PC-3 (cell line): ENCODE measurements at regions not wholly inside any gene's neighbourhood (a gene's known extent, or its start where the extent isn't known, plus 50 kb on each side); places are given as distances from the start of the nearest gene placed in this dataset.

Source experiments
- ATAC-seq: fragments of 200-7000 bp; cut with Tn5 transposase; 2 replicates; pipeline ENCODE4 v1.9.1; 2020; ENCODE audit warnings: mild to moderate bottlenecking, moderate library complexity
- BruUV-seq: library from RNA; stranded (reverse); fragments of 400-500 nt; replicated peaks from 2 replicates; lab custom pipeline; 2021; lab: Mats Ljungman, UMichigan
- CTCF ChIA-PET: fragments of 300-600 bp; sonication (Branson Sonifier 250); formaldehyde crosslinking; loops from one replicate; lab custom pipeline; 2022; ENCODE audit warnings: antibody characterized with exemption; lab: Charles Lee
- POLR2A ChIA-PET: fragments of 300-600 bp; sonication (Branson Sonifier 250); formaldehyde crosslinking; loops from one replicate; lab custom pipeline; 2022; ENCODE audit warnings: antibody characterized with exemption; ENCODE audit not compliant: unreplicated experiment; lab: Charles Lee
- DNase-seq: peaks from one replicate; pipeline ENCODE4 v3.0.0-alpha.2; 2015
- H2AFZ ChIP-seq: fragments of 300-600 bp; sonication (generic); 2 replicates; pipeline ENCODE4 v1.6.0; 2016; ENCODE audit warnings: antibody characterized with exemption, low read length
- H3F3A ChIP-seq: fragments of 300-600 bp; sonication (generic); one replicate; pipeline ENCODE4 v1.6.0; 2017; ENCODE audit warnings: antibody characterized with exemption, low read length, control low read depth, mild to moderate bottlenecking; ENCODE audit not compliant: unreplicated experiment
- H3K27ac ChIP-seq: fragments of 300-600 bp; sonication (generic); 2 replicates; pipeline ENCODE4 v1.5.1; 2016; ENCODE audit warnings: mild to moderate bottlenecking, low read length
- H3K27me3 ChIP-seq: fragments of 300-600 bp; sonication (generic); 2 replicates; pipeline ENCODE4 v1.6.1; 2016; ENCODE audit warnings: low read length, mixed read lengths
- H3K36me3 ChIP-seq: fragments of 300-600 bp; sonication (generic); 2 replicates; pipeline ENCODE4 v1.6.1; 2016; ENCODE audit warnings: low read depth, mixed run types, low read length, mixed read lengths
- H3K4me1 ChIP-seq: fragments of 300-600 bp; sonication (generic); 2 replicates; pipeline ENCODE4 v1.5.1; 2016; ENCODE audit warnings: low read length; ENCODE audit not compliant: insufficient read depth
- H3K4me2 ChIP-seq: fragments of 300-600 bp; sonication (generic); 2 replicates; pipeline ENCODE4 v1.6.0; 2016; ENCODE audit warnings: low read length
- H3K4me3 ChIP-seq: fragments of 300-600 bp; sonication (generic); 2 replicates; pipeline ENCODE4 v1.5.1; 2016; ENCODE audit warnings: mild to moderate bottlenecking, low read length, mixed read lengths
- H3K79me2 ChIP-seq: fragments of 300-600 bp; sonication (generic); 2 replicates; pipeline ENCODE4 v1.6.1; 2017; ENCODE audit warnings: low read length, mixed read lengths
- H3K9ac ChIP-seq: fragments of 300-600 bp; sonication (generic); 2 replicates; pipeline ENCODE4 v1.6.0; 2016; ENCODE audit warnings: mild to moderate bottlenecking, low read length
- H3K9me2 ChIP-seq: fragments of 300-600 bp; sonication (generic); replicated peaks from 2 replicates; pipeline ENCODE4 v1.6.1; 2016; ENCODE audit warnings: mixed run types, low read length, mixed read lengths
- H3K9me3 ChIP-seq: fragments of 300-600 bp; sonication (generic); 2 replicates; pipeline ENCODE4 v1.6.1; 2016; ENCODE audit warnings: low read length, mixed read lengths
- H4K20me1 ChIP-seq: fragments of 300-600 bp; sonication (generic); 2 replicates; pipeline ENCODE4 v1.6.1; 2016; ENCODE audit warnings: low read length, mixed read lengths
- EZH2 ChIP-seq: fragments of 300-600 bp; sonication (generic); IDR thresholded peaks from one replicate; pipeline ENCODE4 v1.6.1; 2017; ENCODE audit warnings: antibody characterized with exemption, mild to moderate bottlenecking, low read length; ENCODE audit not compliant: unreplicated experiment
- EZH2phosphoT487 ChIP-seq: fragments of 300-600 bp; sonication (generic); IDR thresholded peaks from 2 replicates; pipeline ENCODE4 v1.6.1; 2018; ENCODE audit warnings: mild to moderate bottlenecking, antibody characterized with exemption, low read length, borderline replicate concordance
- intact Hi-C: fragments of 100-400 bp; cut with micrococcal nuclease; formaldehyde crosslinking; loops from 2 replicates; pipeline ENCODE4 v1.9.0; 2023
- TF ChIP-seq, protein P1 (sequence below): fragments of 300-600 bp; sonication (generic); conservative IDR thresholded peaks from 2 replicates; pipeline ENCODE4 v1.5.1; 2017; ENCODE audit warnings: antibody characterized with exemption, low read depth, mild to moderate bottlenecking, low read length

DNA sequence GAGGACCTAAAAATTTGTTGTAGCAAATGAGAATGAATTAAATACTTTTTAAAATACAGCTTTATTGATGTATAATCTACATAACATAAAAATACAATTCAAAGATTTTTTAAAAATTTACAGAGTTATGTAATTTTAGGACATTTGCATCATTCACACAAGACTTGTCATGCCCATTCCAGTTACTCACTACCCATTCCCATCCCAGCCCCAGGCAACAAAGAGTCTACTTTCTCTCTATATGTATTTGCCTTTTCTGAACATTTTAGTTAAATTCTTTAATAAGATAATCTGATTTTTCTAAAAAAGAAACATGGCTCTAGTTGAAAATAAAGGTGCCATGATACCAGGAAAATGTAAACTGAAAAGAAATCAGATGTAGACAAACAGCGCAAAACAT is 354.2 kb downstream of the PMP22 start:
- 0 out of 2 replicates have a peak, but pooled peaks cover 6% of the 10 kb centered on the region for H3K27me3 ChIP-seq
- no peaks in the 10 kb centered on the region for H3F3A ChIP-seq
- H3K27ac ChIP-seq, result no peak overlapping the region
- no peaks in the 10 kb centered on the region for H4K20me1 ChIP-seq
- intact Hi-C loops, result no loop called here
- H3K9ac ChIP-seq, result no peak overlapping the region
- no peak overlapping the region for H3K4me2 ChIP-seq
- CTCF ChIA-PET, result no interaction called here
- ATAC-seq, result no peak
- no peak overlapping the region for H2AFZ ChIP-seq
- no peak overlapping the region for H3K4me3 ChIP-seq
- TF ChIP-seq, protein P1, sequence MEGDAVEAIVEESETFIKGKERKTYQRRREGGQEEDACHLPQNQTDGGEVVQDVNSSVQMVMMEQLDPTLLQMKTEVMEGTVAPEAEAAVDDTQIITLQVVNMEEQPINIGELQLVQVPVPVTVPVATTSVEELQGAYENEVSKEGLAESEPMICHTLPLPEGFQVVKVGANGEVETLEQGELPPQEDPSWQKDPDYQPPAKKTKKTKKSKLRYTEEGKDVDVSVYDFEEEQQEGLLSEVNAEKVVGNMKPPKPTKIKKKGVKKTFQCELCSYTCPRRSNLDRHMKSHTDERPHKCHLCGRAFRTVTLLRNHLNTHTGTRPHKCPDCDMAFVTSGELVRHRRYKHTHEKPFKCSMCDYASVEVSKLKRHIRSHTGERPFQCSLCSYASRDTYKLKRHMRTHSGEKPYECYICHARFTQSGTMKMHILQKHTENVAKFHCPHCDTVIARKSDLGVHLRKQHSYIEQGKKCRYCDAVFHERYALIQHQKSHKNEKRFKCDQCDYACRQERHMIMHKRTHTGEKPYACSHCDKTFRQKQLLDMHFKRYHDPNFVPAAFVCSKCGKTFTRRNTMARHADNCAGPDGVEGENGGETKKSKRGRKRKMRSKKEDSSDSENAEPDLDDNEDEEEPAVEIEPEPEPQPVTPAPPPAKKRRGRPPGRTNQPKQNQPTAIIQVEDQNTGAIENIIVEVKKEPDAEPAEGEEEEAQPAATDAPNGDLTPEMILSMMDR, result no peak
- TF ChIP-seq EZH2phosphoT487 (no peak), EZH2 (no peak)
- H3K79me2 ChIP-seq, result no peaks in the 10 kb centered on the region
- H3K4me1 ChIP-seq, result no peaks in the 10 kb centered on the region
- DNase-seq, result no peak
- H3K9me2 ChIP-seq, result no peaks in the 10 kb centered on the region
- no peaks in the 10 kb centered on the region; the same call in 1 of the 2 replicates for H3K9me3 ChIP-seq
- POLR2A ChIA-PET, result no interaction called here
- H3K36me3 ChIP-seq, result no peaks in the 10 kb centered on the region
- BruUV-seq, result no TSS peak

DNA sequence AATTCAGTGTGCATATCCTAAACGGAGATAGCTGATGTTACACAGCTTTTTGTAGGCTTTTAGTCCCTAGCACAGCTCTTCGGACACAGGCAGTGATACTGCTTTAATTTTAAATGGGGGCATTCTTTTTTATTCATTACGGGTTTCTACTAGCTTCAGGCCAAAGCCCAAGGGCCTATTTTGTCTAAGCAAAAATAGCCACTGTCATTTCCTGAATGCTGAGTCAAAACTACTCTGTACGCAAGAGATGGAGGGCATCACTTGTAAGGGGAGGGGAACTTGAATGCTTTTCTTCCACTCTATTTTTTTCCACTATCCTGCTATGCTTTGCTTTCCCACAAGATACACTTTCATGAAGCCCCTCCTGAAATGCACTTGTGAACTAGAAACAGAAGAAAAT is 360.7 kb downstream of the PMP22 start:
- no peaks in the 10 kb centered on the region for H3F3A ChIP-seq
- POLR2A ChIA-PET, result no interaction called here
- H3K9me2 ChIP-seq, result no peaks in the 10 kb centered on the region
- CTCF ChIA-PET, result no interaction called here
- TF ChIP-seq EZH2 (no peak), EZH2phosphoT487 (no peak)
- TF ChIP-seq, protein P1, result no peak
- DNase-seq, result no peak
- no peaks in the 10 kb centered on the region; the same call in 1 of the 2 replicates for H3K9me3 ChIP-seq
- no peak overlapping the region for H2AFZ ChIP-seq
- H3K27ac ChIP-seq, result no peak overlapping the region
- no peaks in the 10 kb centered on the region for H4K20me1 ChIP-seq
- no peak for ATAC-seq
- H3K4me2 ChIP-seq, result no peak overlapping the region
- no peaks in the 10 kb centered on the region for H3K79me2 ChIP-seq
- H3K27me3 ChIP-seq, result 0 out of 2 replicates have a peak, but pooled peaks cover 4% of the 10 kb centered on the region
- no peak overlapping the region for H3K4me3 ChIP-seq
- no peaks in the 10 kb centered on the region for H3K36me3 ChIP-seq
- intact Hi-C loops, result no loop called here
- H3K9ac ChIP-seq, result no peak overlapping the region
- no TSS peak for BruUV-seq
- no peaks in the 10 kb centered on the region for H3K4me1 ChIP-seq

DNA sequence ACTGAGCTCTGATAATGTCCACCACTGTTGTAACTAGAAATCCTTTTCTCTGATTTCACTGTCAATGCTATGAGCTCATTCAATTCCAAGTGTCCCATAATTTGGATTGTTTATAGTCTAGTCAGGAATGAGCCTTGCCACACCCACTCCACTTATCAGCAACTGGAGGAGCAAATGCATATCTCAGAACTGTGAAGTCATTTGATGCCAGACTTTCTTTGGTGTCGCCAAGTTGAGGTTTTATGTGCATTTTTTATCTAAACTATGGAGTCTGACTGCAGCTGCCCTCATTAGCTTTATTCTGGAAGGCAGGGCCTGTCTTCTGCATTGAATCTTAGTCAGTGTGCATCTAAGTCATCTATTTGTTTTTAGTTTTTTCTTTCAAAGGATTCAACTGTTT is 361.3 kb downstream of the PMP22 start:
- BruUV-seq, result no TSS peak
- no peaks in the 10 kb centered on the region for H3F3A ChIP-seq
- ChIA-PET CTCF (no interaction called here), POLR2A (no interaction called here)
- no peak overlapping the region for H3K4me2 ChIP-seq
- no peaks in the 10 kb centered on the region for H4K20me1 ChIP-seq
- H3K27me3 ChIP-seq, result 0 out of 2 replicates have a peak, but pooled peaks cover 4% of the 10 kb centered on the region
- H3K9ac ChIP-seq, result no peak overlapping the region
- DNase-seq (no peak), ATAC-seq (no peak)
- H3K79me2 ChIP-seq, result no peaks in the 10 kb centered on the region
- H3K9me3 ChIP-seq, result peaks cover under 1% of the 10 kb centered on the region; the same call in 1 of the 2 replicates
- no peak overlapping the region for H3K27ac ChIP-seq
- H3K4me1 ChIP-seq, result no peaks in the 10 kb centered on the region
- intact Hi-C loops, result no loop called here
- H3K9me2 ChIP-seq, result no peaks in the 10 kb centered on the region
- H3K36me3 ChIP-seq, result no peaks in the 10 kb centered on the region
- TF ChIP-seq, protein P1, result no peak
- no peak for TF ChIP-seq EZH2phosphoT487
- no peak overlapping the region for H3K4me3 ChIP-seq
- H2AFZ ChIP-seq, result no peak overlapping the region
